SK-N-SH (cell line): ENCODE measurements at regions not wholly inside any gene's neighbourhood (a gene's known extent, or its start where the extent isn't known, plus 50 kb on each side); places are given as distances from the start of the nearest gene placed in this dataset.

Experiments used
- CTCF ChIA-PET: fragments of 300-600, 350-600 bp; formaldehyde crosslinking; extraction: SDS; loops from one replicate; lab custom pipeline; 2021; lab: Yijun Ruan, JAX
- POLR2A ChIA-PET: fragments of 350-600 bp; sonication (Branson Sonifier 250); formaldehyde crosslinking; extraction: SDS; loops from one replicate; lab custom pipeline; 2020; ENCODE audit warnings: antibody characterized with exemption, inconsistent platforms; lab: Yijun Ruan, JAX
- DNase-seq: peaks from one replicate; pipeline ENCODE4 v3.0.0; 2012
- H2AFZ ChIP-seq: fragments of 200-600 bp; sonication (generic); 2 replicates; pipeline ENCODE4 v1.8.1; 2016; ENCODE audit warnings: antibody characterized with exemption, mild to moderate bottlenecking, low read depth
- H3F3A ChIP-seq: fragments of 200-600 bp; sonication (generic); replicated peaks from 2 replicates; pipeline ENCODE3; 2016; ENCODE audit warnings: antibody characterized with exemption, mild to moderate bottlenecking; ENCODE audit not compliant: insufficient read depth
- H3K27ac ChIP-seq, 2 experiments: fragments of 200-500 bp in 1 of 2; fragments of 200-600 bp in 1 of 2; sonication (Bioruptor generic) in 1 of 2; sonication (generic), shearing (Covaris generic) in 1 of 2; 2 replicates each; pipeline versions ENCODE4 v1.5.1 to v1.6.1; 2014 to 2016; ENCODE audit warnings: low read depth in 2 of 2, inconsistent platforms in 1 of 2, low read length in 1 of 2, mild to moderate bottlenecking in 1 of 2, mixed read lengths in 1 of 2
- H3K27me3 ChIP-seq: fragments of 200-600 bp; sonication (generic), shearing (Covaris generic); 2 replicates; pipeline ENCODE4 v1.6.1; 2016; ENCODE audit warnings: mixed run types; ENCODE audit not compliant: insufficient read depth
- H3K36me3 ChIP-seq, 2 experiments: fragments of 200-500 bp in 1 of 2; fragments of 200-600 bp in 1 of 2; sonication (Bioruptor generic) in 1 of 2; sonication (generic) in 1 of 2; replicated peaks in 1 of 2; 2 replicates each; pipeline versions ENCODE3 to v1.5.1; 2014 to 2016; ENCODE audit warnings: low read length in 1 of 2, mild to moderate bottlenecking in 1 of 2; ENCODE audit not compliant: insufficient read depth in 2 of 2, control insufficient read depth in 1 of 2
- H3K4me1 ChIP-seq, 2 experiments: fragments of 200-500 bp in 1 of 2; fragments of 200-600 bp in 1 of 2; sonication (Bioruptor generic) in 1 of 2; sonication (generic), shearing (Covaris generic) in 1 of 2; 2 replicates each; pipeline versions ENCODE4 v1.5.1 to v1.6.1; 2014 to 2016; ENCODE audit warnings: low read depth in 1 of 2, low read length in 1 of 2, mixed run types in 1 of 2; ENCODE audit not compliant: insufficient read depth in 2 of 2, control insufficient read depth in 1 of 2
- H3K4me2 ChIP-seq: fragments of 200-600 bp; sonication (generic), shearing (Covaris generic); 2 replicates; pipeline ENCODE4 v1.6.1; 2017; ENCODE audit warnings: mixed run types
- H3K4me3 ChIP-seq, 2 experiments: fragments of 200-500 bp in 1 of 2; fragments of 200-600 bp in 1 of 2; sonication (Bioruptor generic) in 1 of 2; sonication (generic), shearing (Covaris generic) in 1 of 2; 2 replicates each; pipeline versions ENCODE4 v1.5.1 to v1.8.1; 2014 to 2016; ENCODE audit warnings: low read depth in 2 of 2, inconsistent platforms in 1 of 2, low read length in 1 of 2, mild to moderate bottlenecking in 1 of 2, mixed read lengths in 1 of 2, moderate library complexity in 1 of 2
- H3K79me2 ChIP-seq: fragments of 200-600 bp; sonication (generic); 2 replicates; pipeline ENCODE4 v1.8.1; 2017; ENCODE audit warnings: mild to moderate bottlenecking; ENCODE audit not compliant: insufficient read depth
- H3K9ac ChIP-seq: fragments of 200-600 bp; sonication (generic); 2 replicates; pipeline ENCODE4 v1.6.1; 2017; ENCODE audit warnings: mixed run types
- H3K9me2 ChIP-seq: fragments of 200-600 bp; sonication (generic); 2 replicates; pipeline ENCODE4 v1.6.1; 2017; ENCODE audit warnings: mixed run types
- H3K9me3 ChIP-seq: fragments of 200-600 bp; sonication (generic); 2 replicates; pipeline ENCODE4 v1.6.1; 2017; ENCODE audit warnings: mixed run types, mild to moderate bottlenecking, moderate library complexity
- H4K20me1 ChIP-seq: fragments of 200-600 bp; sonication (generic); 2 replicates; pipeline ENCODE4 v1.6.1; 2017; ENCODE audit warnings: mild to moderate bottlenecking, mixed run types; ENCODE audit not compliant: insufficient read depth
- CTCF ChIP-seq: fragments of 200-600 bp; sonication (generic); IDR thresholded peaks from 2 replicates; pipeline ENCODE4 v1.6.1; 2017; ENCODE audit warnings: antibody characterized with exemption, mild to moderate bottlenecking, moderate library complexity
- FOXM1 ChIP-seq: IDR thresholded peaks from 2 replicates; pipeline ENCODE4 v1.4.0; 2012; ENCODE audit warnings: low read depth, mild to moderate bottlenecking
- IRF3 ChIP-seq: fragments of 150-350 bp; IDR thresholded peaks from 2 replicates; pipeline ENCODE4 v1.6.1; 2016; ENCODE audit warnings: mild to moderate bottlenecking, low read depth, low read length
- JUND ChIP-seq: IDR thresholded peaks from 2 replicates; pipeline ENCODE4 v1.4.0; 2012
- MAX ChIP-seq: IDR thresholded peaks from 2 replicates; pipeline ENCODE4 v1.4.0; 2012; ENCODE audit warnings: low read depth
- MEF2A ChIP-seq: IDR thresholded peaks from 2 replicates; pipeline ENCODE4 v1.4.0; 2012; ENCODE audit warnings: low read depth, borderline replicate concordance
- MXI1 ChIP-seq: IDR thresholded peaks from 2 replicates; pipeline ENCODE4 v1.6.1; 2012; ENCODE audit warnings: mild to moderate bottlenecking, low read depth, low read length, improper control_type of control experiment
- NRF1 ChIP-seq: IDR thresholded peaks from 2 replicates; pipeline ENCODE4 v1.6.1; 2012; ENCODE audit warnings: low read depth, mild to moderate bottlenecking, low read length
- RCOR1 ChIP-seq: fragments of 150-350 bp; IDR thresholded peaks from 2 replicates; pipeline ENCODE4 v1.6.1; 2017; ENCODE audit warnings: antibody characterized with exemption, low read length
- RXRA ChIP-seq: IDR thresholded peaks from 2 replicates; pipeline ENCODE4 v1.4.0; 2012; ENCODE audit warnings: low read depth, mild to moderate bottlenecking, borderline replicate concordance
- SIN3A ChIP-seq: IDR thresholded peaks from 2 replicates; pipeline ENCODE4 v1.6.1; 2012; ENCODE audit warnings: low read depth, mild to moderate bottlenecking, low read length, moderate library complexity, borderline replicate concordance
- SMC3 ChIP-seq: IDR thresholded peaks from 2 replicates; pipeline ENCODE4 v1.6.1; 2012; ENCODE audit warnings: low read depth, low read length, improper control_type of control experiment
- TAF1 ChIP-seq: IDR thresholded peaks from 2 replicates; pipeline ENCODE4 v1.6.1; 2012; ENCODE audit warnings: low read depth, mild to moderate bottlenecking, low read length, moderate library complexity, borderline replicate concordance
- TCF12 ChIP-seq: IDR thresholded peaks from 2 replicates; pipeline ENCODE4 v1.4.0; 2012
- TEAD4 ChIP-seq: IDR thresholded peaks from 2 replicates; pipeline ENCODE4 v1.4.0; 2012; ENCODE audit warnings: mild to moderate bottlenecking, borderline replicate concordance; ENCODE audit not compliant: insufficient read depth
- USF2 ChIP-seq: fragments of 150-350 bp; IDR thresholded peaks from 2 replicates; pipeline ENCODE4 v1.6.1; 2017; ENCODE audit warnings: antibody characterized with exemption, low read length, low read depth, borderline replicate concordance
- YY1 ChIP-seq: IDR thresholded peaks from 2 replicates; pipeline ENCODE4 v1.4.0; 2012; ENCODE audit warnings: low read depth, mild to moderate bottlenecking
- ZBTB33 ChIP-seq: IDR thresholded peaks from 2 replicates; pipeline ENCODE4 v1.4.0; 2012; ENCODE audit warnings: low read depth, borderline replicate concordance
- WGBS: methylation state at CpG from one replicate; pipeline ENCODE4 v1.1.6; 2017; ENCODE audit warnings: low lambda C conversion rate; 5-methylcytosine and 5-hydroxymethylcytosine counted together

- TF ChIP-seq TEAD4 (no peak), ZBTB33 (no peak), SIN3A (no peak), YY1 (no peak), CTCF (no peak)
- TF ChIP-seq, all 33 proteins: peak for 0
Measured at GRCh38 chr3:40841131-40841530, 316.4 kb downstream of the ZNF621 start (continued).

- Histone ChIP-seq H3K36me3 (no peaks in the 10 kb centered on the region), H3K27me3 (no peaks in the 10 kb centered on the region), H4K20me1 (no peaks in the 10 kb centered on the region), H2AFZ (no peak overlapping the region), H3F3A (no peaks in the 10 kb centered on the region), H3K9ac (no peak overlapping the region), H3K9me3 (no peaks in the 10 kb centered on the region), H3K4me3 (no peak overlapping the region), H3K4me2 (no peak overlapping the region), H3K4me1 (peaks cover 0 to 5% of the 10 kb centered on the region in 2 experiments; a peak in 1 of 4 replicates), H3K9me2 (no peaks in the 10 kb centered on the region), H3K79me2 (no peaks in the 10 kb centered on the region), H3K27ac (no peak overlapping the region)
- ChIA-PET POLR2A (no interaction called here), CTCF (no interaction called here)
- TF ChIP-seq JUND = no peak
- no peak for DNase-seq
Measured at GRCh38 chr3:40841570-40842109, 316.9 kb downstream of the ZNF621 start.

- H3K79me2 ChIP-seq = no peaks in the 10 kb centered on the region
- H3K9me2 ChIP-seq = no peaks in the 10 kb centered on the region
- H3K36me3 ChIP-seq = no peaks in the 10 kb centered on the region
- no peak overlapping the region for H3K9ac ChIP-seq
- H3K27ac ChIP-seq = no peak overlapping the region
- peaks cover 0 to 5% of the 10 kb centered on the region in 2 experiments; a peak in 1 of 4 replicates for H3K4me1 ChIP-seq
- POLR2A ChIA-PET = no interaction called here
- no peak overlapping the region for H2AFZ ChIP-seq
- 61% methylated on average over 11 of the region's 11 CpGs for WGBS
- CTCF ChIA-PET = interaction anchor here (1.0 kb wide), 1 partner anchor 13 kb away, joined by 3 read pairs; no protein-coding TSS in a partner anchor
- no peaks in the 10 kb centered on the region for H3K9me3 ChIP-seq
- no peaks in the 10 kb centered on the region for H4K20me1 ChIP-seq
- H3K27me3 ChIP-seq = no peaks in the 10 kb centered on the region
- H3K4me3 ChIP-seq = no peak overlapping the region
- no peak for DNase-seq
- H3K4me2 ChIP-seq = no peak overlapping the region
- H3F3A ChIP-seq = no peaks in the 10 kb centered on the region
- TF ChIP-seq TEAD4 = no peak
- no peak for TF ChIP-seq RXRA
- TF ChIP-seq ZBTB33 = no peak
- no peak for TF ChIP-seq USF2
- no peak for TF ChIP-seq RCOR1
- TF ChIP-seq FOXM1 = no peak
- TF ChIP-seq TAF1 = no peak
- TF ChIP-seq MEF2A = no peak
- TF ChIP-seq SMC3 = no peak
- TF ChIP-seq NRF1 = no peak
- TF ChIP-seq IRF3 = no peak
- TF ChIP-seq MAX = no peak
- no peak for TF ChIP-seq MXI1
- TF ChIP-seq TCF12 = no peak
Measured at GRCh38 chr3:40842714-40843113, 318.0 kb downstream of the ZNF621 start.
